ENCODE measurements at regions not wholly inside any gene's neighbourhood (a gene's known extent, or its start where the extent isn't known, plus 50 kb on each side); places are given as distances from the start of the nearest gene placed in this dataset.
A peak's percentile ranks its signal among the peaks of the same experiment; 100 is the strongest.
"Not testable (repeated sequence)": the region's sequence is repeated elsewhere in the genome, so short reads cannot be mapped to it uniquely, and the experiment has no call there.

DNA sequence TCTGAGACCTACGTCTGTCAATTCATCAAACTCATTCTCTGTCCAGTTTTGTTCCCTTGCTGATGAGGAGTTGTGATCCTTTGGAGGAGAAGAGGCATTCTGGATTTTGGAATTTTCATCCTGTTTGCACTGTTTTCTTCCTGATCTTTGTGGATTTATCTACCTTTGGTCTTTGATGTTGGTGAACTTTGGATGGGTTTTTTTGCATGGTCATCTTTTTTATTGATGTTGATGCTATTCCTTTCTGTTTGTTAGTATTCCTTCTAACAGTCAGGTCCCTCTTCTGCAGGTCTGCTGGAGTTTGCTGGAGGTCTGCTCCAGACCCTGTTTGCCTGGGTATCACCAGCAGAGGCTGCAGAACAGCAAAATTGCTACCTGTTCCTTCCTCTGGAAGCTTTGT lies 322.2 kb downstream of the CCSER2 start:
- not testable (repeated sequence) for DNase-seq

DNA sequence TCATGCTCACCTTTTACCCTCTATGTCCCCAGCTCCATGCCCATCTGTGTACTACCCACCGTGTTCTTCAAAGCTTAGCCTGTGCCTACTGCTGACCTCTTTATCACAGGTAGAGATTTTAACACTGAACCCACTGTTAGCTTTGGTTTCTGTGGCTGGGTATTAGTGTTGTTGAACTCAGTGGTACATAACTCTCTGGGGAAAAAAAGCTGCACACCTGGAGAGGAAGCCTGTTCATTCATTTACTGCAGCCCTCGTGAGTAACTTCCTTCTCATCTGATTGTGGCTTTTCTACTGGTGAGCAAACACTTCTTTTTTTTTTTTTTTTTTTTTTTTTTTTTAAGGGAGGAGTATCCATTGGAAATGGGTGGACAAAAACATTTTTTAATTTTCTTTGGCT lies 326.3 kb downstream of the CCSER2 start:
- no peak for DNase-seq

DNA sequence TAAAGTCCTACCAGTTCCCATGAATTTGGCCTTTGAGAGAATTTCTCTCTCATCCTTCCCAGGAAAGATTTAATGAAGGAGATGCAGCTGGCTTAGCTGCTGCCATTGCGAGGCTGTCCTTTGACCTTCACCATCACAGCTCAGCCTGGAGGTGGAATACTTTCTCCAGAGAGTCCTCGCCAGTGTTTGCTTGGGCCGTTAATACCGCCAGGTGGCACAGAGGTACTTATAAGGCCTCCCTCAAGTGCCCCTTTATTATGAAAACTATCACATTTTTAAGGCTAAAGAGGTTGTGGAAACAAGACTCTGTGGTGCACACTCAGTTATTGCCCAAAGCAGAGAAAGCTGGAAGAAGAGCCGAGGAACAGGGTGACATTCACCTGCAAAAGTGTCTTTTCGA lies 330.6 kb downstream of the CCSER2 start:
- DNase-seq = no peak

DNA sequence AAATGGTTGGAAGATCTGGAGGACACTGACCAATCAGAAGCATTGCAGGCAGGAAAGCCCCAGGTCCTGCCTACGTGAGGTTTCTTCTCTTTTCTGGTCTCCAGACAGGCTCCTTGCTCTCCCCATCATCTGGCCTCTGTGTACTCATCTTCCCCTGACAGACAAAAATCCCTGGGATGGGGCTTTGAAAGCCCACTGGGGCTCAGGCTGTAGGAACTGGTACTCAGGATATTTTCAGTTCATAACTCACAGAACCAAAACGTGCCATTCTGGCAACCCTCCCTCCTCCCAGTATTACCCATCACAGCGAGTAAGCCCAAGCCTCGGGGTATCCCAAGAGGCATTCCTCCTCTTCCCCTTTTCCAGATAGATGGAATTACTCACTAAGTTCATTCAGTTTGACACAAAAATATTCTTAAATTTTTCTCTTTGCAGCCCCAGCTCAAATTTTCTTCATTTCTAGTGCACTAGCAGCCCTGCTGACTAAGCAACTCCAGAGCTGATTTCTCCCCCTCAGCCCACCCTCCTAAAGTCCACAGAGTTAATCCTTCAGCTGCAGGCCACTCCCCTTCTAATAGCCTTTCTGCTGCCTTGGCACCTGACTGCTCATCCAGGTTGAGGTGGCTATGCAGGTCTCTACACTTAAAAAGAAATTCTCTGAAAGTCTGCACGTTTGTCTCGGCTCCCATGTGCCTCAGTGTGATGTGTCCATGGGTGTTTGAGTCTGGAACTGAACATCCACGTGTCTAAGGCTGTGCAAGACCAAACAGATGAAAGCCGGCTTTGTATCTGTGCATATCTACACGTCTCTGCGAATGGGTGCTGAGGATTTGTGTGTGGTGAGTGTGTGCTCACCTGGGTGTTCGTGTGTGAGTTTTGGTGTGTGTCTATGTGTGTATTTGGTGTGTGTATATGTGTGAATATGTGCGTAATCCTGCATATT lies 331.4 kb downstream of the CCSER2 start:
- no peak for DNase-seq

DNA sequence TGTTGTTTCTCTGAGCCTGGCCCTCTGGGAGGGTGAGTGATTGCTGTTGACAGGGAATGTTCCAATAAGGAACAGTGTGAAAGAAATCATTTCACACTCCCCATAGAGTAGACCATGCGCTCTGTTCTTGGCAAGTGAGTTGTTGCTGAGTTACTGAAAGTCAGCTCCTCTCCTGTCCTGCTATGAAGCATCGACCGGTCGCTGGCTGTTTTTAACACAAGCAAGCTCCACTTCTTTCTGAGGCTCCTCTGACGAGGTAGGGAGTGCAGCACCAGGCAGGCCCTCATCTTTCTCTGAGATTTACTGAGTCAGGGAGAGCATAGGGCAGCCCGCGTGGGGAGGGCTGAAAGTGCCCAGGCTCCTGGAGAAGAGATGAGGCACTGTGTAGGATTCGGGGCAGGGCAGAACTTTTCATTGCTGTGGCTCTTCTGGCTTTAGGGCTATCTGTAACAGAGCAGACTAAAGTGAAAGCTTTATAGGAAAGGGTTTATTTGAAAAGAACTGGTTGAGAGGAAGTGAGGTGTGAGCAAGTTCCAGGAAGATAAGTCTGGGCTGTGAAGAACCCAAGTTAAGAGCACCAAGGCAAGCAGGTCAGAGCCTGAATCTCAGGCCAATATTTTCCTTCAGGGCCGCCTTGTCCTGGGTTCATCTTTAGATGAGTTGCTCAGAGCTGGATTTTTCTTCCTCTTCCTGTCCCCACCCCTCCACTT lies 332.2 kb downstream of the CCSER2 start:
- no peak for DNase-seq

DNA sequence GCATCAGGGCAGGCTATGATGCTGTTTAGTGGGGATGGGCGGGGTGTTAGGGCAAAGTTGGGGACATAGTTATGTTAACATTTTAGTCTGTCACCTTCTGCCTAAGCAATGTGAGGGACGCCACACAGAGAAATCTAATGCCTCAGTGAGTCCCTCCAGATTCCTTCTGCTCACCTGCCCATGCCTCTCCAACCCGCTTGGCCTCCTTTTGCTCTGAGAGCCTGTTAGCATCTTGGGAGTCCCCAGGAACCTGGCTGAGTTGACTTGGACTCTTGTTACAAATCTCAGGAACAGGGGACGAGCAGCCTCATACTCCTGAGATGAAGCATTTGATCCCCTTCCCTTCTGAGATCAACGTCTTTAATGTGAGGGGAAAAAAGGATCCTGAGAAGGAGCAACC lies 336.8 kb downstream of the CCSER2 start:
- DNase-seq = no peak

DNA sequence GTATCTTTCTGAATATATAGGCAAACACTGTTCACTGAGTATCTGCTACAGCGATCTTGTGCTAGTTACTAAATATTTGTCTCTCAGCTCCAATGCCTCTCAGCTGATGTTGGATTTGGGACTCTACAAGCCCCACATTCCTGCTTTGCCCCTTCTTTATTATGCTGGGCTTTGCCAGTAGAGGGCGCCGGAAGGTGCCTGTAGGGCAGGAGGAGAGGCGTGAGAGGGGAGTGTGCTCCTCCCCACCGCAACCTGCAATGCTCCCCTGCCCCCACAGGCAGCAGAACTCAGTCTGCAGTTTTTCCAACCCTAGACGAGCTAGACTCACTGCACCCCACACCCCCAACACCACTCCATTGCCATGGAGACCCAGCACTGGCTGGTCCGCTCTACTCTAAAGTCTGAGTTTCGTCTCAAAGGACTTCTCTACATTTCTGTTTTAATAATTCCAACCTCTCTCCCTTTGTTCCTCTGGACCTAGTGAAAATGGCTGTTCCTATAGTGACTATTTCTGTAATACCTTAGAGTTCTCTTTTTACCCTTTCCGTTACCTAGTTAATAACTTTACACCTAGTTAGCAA lies 337.6 kb downstream of the CCSER2 start:
- peak; percentile 58 for DNase-seq

DNA sequence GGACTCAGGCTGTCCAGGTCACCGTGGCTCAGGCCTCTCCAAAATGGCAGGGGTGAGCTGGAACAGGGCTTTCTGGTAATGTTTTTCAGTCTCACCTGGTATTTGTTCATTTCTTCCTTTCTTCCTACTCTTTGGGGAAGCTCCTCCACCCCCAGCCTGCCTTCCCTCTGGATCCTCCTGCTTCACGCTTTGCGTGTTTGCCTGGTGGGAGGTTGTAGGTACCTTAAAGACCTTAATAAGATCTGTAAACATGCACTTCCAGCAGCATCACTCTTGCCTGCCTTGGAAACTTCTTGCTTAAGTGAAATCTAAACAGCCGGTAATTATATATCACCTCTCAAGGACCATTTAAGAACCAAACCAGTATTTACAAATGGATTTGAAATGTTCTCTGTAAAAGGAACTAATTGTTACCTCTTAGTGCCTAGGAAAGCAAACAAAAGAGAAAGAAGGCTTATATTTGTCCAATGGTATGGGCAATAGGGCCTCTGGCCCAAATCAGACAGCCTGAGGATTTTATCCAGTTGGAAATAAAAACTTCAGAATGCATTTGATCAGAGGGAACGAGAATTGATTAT lies 339.9 kb downstream of the CCSER2 start:
- DNase-seq = no peak

DNA sequence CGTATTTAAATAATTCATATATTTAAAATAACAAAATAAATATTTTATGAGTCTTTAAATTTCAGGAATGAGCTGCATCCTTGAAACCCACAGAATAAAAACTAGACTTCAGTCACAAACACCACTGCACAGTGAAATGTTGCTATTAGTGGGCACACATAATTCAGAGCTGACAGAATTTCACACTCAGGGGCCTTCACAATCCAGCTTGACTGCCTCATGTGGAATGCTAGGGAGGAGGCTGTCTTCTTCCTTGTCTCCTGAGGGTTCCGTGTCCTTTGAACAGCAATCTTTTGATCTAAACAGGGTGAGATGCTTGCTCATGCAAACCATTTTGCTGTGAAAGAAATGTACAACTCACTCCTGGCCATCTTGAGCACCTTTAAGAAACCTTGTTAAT lies 346.7 kb downstream of the CCSER2 start:
- no peak for DNase-seq

DNA sequence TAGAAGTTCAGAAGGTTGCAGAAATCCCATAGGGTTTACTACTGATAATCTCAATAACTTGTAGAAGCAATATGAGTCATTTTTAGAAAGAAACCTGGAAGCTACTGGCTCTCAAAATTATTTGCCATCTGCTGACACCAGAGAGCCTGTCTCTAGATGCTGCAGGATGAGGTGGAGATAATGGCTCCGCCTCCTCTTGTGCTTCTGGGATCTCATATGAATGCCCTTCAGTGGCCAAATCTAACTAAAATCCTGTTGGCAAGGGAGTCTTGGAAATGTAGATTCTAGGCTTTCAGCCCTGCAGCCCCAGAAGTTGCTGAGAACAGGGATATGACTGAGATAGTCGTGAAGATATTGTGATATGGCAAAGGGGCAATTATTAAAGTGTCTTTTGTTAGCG lies 348.1 kb downstream of the CCSER2 start:
- no peak for DNase-seq

DNA sequence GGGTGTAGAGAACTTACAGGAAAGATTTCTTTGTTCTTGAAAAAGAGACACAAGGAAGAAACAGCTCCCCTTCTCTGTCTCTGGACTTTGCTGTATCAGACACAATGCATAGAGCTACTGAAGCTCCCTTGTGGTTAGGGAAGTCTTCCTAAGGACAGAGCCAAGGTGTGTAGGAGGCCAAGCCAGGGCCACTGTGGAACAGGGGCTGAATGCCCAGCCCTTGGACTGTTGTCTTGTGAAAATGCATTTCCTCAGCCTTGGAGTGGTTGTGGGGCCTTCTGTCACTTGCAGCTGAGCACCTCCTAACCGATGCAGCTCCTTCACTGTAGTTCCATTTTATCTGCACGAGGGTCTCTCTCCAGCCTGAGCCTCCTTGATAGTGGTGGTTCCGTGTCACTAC lies 353.4 kb downstream of the CCSER2 start:
- DNase-seq = no peak

DNA sequence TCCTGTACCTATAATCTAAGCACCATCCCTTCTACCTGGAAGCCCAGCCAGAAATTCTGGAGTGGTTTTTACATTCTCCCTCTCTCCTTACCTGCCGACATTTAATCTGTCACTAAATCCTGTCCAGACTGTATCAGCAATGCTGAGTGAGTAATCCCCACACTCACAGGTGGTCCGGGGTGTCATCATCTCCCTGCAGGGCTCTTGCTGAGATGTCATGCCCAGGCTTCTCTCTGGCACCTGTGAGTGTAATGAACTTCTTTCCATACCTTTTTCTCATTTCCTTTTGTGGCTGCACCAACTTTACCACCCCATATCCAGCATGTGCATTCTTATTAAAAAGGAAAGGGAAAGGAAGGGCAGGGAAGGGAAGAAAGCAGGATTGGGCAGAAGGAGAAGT lies 355.2 kb downstream of the CCSER2 start:
- no peak for DNase-seq

DNA sequence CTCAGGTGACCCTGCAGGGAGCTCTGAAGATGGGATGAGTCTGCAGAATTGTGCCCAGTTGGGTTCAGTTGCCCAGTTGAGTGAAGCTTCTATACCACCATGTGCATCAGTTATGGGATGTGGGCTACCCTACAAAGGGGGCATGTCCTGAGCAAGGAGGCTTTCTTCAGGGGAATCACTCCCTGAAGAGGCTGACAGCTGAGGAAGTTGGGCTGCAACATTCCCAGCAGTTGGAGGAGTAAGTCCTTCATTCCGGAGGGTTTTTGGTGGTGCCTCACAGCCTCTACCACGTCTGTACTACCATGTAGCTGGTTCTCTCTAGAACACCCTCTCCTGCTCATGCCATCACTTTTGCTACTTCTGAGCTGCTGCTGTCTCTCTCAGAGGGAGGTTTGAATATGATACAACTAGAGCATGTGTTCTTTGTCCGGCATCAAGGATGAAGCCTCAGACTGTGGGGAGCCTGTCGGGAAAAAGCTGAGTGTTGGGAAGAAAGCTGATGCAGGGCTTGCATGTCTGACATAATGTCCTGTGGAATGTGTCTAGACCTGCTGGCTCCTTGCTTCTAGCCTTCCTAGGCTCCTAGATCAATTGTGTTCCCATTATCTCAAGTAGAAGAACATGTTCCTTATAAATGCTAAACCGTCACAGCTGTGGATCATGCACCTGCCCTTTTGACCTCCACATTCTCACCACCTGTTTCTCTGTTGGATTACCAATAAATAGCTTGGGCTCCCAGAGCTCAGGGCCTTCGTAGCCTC lies 355.8 kb downstream of the CCSER2 start:
- DNase-seq = no peak

DNA sequence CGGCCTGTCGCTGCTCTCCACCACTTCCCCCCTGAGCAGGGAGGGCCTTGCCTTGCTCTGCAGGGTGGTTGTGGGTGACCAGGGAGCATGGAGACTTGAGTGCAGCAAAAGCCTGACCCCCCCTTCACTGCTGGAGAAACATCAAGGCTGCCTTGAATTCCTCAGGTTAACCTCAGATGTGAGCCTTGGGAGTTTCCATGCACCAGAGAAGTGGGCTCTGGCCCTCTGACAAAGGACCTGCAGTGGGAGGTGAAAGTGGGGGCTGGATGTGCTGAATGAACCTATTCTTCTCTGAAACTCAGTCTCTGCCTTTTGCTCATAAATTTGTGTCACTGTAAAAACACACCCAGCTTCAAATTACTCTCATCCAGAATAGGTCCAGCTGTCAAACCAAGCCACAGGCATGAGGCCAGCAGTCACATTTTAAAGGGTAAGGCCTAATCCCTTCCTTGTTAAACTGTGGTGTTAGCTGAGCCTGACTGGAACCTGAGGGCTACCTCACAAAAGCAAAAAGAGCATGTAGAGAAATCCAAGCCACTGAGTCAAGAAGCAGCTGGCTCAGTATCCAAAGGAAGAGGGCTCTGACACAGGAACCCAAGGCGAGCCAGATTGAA lies 356.8 kb downstream of the CCSER2 start:
- DNase-seq = no peak

DNA sequence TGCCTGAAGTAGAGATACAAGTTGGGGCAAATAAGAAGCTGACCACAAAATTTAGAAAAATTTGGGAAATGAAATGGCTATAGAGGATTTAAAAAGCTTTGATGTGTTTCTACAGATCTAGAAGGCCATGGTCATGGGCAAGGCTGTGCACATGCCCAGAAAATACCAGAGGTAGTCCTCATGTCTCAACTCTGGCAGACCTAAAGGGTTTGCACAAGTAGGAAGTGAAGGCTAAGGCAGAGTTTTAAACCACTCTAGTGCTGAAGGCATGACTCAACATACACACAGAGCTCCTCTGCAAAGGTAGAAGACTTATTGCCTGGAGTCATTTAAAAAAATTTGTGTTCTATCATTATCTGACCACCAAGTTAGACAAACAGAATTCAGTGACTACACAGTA lies 364.6 kb downstream of the CCSER2 start:
- DNase-seq = no peak

DNA sequence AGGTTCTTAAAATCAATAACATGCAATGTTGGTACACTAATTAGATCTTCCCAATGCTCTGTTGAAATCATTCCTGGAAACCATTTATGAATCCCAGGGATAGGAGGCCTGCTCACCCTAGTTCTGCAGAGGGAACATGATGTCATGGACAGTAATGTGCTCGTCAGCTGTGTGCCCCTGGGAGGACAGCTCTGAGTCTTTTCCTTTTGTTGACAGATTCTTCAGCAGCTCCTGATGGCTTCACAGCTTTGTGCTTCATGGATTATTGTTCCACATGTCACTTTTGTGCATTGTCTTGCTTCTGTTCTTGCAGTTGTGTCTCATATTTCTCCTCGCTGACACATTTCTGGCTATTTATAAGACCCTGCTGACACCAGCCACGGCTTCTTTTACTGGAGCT lies 367.5 kb downstream of the CCSER2 start:
- DNase-seq = no peak

DNA sequence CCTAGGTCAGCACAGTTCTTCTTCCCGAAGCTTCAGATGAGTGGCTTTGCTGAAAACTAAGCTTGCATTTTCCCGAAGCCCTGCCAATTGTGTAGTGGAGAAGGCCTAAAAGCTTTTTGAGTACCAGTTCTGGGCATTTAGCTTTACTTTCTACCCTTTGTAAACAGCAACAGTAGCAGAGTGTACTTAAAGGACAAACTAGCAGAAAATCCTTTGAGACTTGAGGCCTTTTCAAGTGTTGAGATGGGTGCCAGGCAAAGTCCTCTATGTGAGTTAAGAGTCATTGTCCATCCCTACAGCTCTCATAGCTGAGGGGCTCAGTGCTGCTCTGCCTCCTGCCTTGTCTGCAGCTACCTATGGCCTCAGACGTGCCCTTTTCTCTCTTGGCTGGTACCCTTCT lies 368.2 kb downstream of the CCSER2 start:
- DNase-seq = no peak

DNA sequence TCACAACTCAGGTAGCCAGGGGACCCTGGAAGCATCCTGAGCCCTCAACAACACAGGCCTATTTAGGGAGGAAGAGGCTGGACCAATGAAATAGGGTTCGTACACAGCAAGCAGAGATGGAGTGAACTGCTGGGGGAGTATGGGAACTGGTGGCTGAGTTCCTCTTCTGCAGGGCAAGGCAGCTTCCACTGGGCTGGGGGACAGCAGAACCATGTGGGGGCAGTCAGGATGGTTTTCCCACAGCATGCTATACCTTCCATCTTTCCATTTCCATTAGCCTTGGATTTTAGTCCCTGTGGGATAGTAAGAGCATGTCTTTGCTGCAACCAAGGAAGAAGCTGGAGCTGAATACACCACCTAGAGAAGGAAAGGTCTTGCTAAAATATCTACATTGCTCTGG lies 370.6 kb downstream of the CCSER2 start:
- DNase-seq = no peak

DNA sequence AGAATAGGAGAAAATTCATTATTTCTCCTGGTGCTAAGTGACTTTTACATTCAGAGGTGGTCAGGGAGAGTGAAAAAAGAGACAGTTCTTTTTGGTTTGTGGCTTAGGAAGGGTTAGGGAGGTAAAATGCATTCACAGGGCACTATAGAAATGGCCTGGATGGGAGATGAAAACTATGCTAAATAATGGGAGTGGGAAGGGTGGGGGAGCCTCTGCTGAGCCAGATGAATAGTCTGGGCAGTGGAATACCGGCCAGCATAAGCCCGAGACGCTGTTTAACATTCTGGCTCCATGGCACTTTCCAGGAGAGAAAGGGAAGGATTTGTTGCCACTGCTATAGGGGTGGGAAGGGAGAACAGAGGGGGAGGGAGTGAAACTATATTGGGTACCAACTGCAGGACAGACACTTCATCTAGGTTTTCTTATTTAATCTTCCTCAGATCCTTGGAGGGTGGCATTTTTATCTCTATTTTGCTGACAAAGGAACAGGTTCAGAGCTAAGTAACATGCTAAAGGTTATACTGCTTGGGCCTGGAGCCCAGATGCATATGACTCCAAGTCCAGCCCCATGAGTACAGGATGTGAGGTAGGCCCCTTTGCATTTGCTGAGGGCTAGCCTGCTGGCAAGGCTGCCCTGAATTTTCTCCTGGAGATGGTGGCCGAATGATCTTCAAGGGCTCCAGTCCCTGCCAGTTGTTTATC lies 372.4 kb downstream of the CCSER2 start:
- DNase-seq = no peak

DNA sequence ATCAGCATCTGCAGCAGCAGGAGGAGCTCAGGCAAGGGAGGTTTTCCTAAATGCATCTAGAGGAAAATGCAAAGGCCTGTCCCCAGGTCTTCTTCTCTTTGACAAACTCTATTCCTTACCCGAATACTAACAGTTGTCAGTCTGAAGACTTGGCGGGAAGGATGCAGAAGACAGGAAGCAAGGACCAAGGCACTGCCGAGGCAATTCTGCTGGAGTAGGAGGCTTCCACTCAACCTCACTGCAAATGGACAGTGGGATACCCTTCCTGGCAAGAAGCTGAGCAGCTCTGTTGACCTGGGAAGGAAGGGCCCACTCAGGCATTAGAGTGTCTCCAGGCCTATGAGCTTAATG lies 373.0 kb downstream of the CCSER2 start:
- DNase-seq = no peak

DNA sequence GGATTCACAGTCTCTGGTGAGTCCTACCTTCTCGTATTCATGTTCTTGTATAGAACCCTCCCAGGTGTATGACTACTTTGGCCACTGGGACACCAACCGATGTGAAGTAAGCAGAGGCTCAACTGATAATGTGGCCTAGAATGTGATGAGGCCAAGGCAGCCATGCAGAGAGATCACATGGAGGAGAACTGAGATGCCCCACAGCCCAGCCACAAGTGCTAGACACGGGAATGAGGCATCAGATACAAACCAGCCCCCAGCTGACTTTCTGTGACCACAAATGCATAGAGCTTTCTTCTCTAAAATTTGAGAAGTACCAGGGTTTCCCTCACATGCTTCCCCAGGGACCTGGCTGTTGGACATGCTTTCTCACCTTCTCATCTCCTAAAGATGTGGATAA lies 375.7 kb downstream of the CCSER2 start:
- DNase-seq = no peak

DNA sequence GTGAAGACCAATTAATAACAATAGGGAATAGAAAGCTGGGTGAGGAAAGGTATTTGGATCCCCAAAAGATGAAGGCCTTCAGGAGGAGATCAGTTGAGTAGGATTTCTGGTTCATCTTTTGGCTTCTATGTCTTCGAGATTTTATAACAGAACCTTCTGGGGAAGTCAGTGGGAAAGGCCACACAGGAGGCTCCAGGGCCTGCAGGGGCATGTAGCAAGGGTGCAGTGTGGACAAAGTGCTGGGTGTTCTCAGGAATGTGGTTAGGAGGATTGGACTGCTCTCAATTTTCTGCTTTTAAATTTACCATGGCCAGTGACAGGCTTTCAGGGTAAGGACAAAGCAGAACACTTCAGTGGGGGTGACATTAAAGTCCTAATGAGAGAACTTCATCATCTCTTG lies 378.0 kb downstream of the CCSER2 start:
- no peak for DNase-seq
